ENCODE measurements at regions not wholly inside any gene's neighbourhood (a gene's known extent, or its start where the extent isn't known, plus 50 kb on each side); places are given as distances from the start of the nearest gene placed in this dataset.

GRCh38 chr13:44221657-44222056 is 152.0 kb upstream of the SERP2 start:
- no peak for TF ChIP-seq CTCF (IDR thresholded peaks at IDR 0.05; ENCODE audit: borderline replicate concordance, insufficient read depth, low read depth, low read length)
- no peak overlapping the region for H3K4me3 ChIP-seq (ENCODE audit: low read depth, low read length)

- no peak for TF ChIP-seq CTCF (IDR thresholded peaks at IDR 0.05; ENCODE audit: borderline replicate concordance, insufficient read depth, low read depth, low read length)
- H3K4me3 ChIP-seq (ENCODE audit: low read depth, low read length) = no peak overlapping the region
Observed at GRCh38 chr13:44223770-44224444, 149.7 kb upstream of the SERP2 start.

- no peak overlapping the region for H3K4me3 ChIP-seq (ENCODE audit: low read depth, low read length)
- TF ChIP-seq CTCF (IDR thresholded peaks at IDR 0.05; ENCODE audit: borderline replicate concordance, insufficient read depth, low read depth, low read length) = no peak
Observed at GRCh38 chr13:44224450-44225149, 149.0 kb upstream of the SERP2 start.

- no peak overlapping the region for H3K4me3 ChIP-seq (ENCODE audit: low read depth, low read length)
- no peak for TF ChIP-seq CTCF (IDR thresholded peaks at IDR 0.05; ENCODE audit: borderline replicate concordance, insufficient read depth, low read depth, low read length)
Observed at GRCh38 chr13:44229371-44230030, 144.1 kb upstream of the SERP2 start.

GRCh38 chr13:44230071-44230470 is 143.6 kb upstream of the SERP2 start:
- no peak overlapping the region for H3K4me3 ChIP-seq (ENCODE audit: low read depth, low read length)
- TF ChIP-seq CTCF (IDR thresholded peaks at IDR 0.05; ENCODE audit: borderline replicate concordance, insufficient read depth, low read depth, low read length) = no peak

GRCh38 chr13:44230736-44231135 is 142.9 kb upstream of the SERP2 start:
- H3K4me3 ChIP-seq (ENCODE audit: low read depth, low read length) = no peak overlapping the region
- no peak for TF ChIP-seq CTCF (IDR thresholded peaks at IDR 0.05; ENCODE audit: borderline replicate concordance, insufficient read depth, low read depth, low read length)
